Spleen (tissue), 11 donors: ENCODE measurements at regions not wholly inside any gene's neighbourhood (a gene's known extent, or its start where the extent isn't known, plus 50 kb on each side); places are given as distances from the start of the nearest gene placed in this dataset.
"Not testable (repeated sequence)": the region's sequence is repeated elsewhere in the genome, so short reads cannot be mapped to it uniquely, and the experiment has no call there.

ENCODE experiments used
- DNase-seq: peaks from one replicate; pipeline ENCODE4 v3.0.0-alpha.2; 2020
- H3K27ac ChIP-seq, 8 donors: fragments of 200-600 bp; sonication (generic) in 7 of 8; 1 replicate in 4 of 8; 2 replicates in 4 of 8; pipeline versions ENCODE4 v1.5.0 to v1.8.0; 2016 to 2021; ENCODE audit warnings: inconsistent platforms in 4 of 8, mild to moderate bottlenecking in 4 of 8, moderate library complexity in 1 of 8
- H3K27me3 ChIP-seq, 7 donors: fragments of 200-600 bp; sonication (generic) in 6 of 7; replicated peaks in 1 of 7; 1 replicate in 4 of 7; 2 replicates in 3 of 7; pipeline versions ENCODE4 v1.5.0 to v1.8.0; 2016 to 2021; ENCODE audit warnings: inconsistent platforms in 3 of 7, mild to moderate bottlenecking in 1 of 7
- H3K36me3 ChIP-seq, 6 donors: fragments of 200-600 bp; sonication (generic) in 5 of 6; 1 replicate in 4 of 6; 2 replicates in 2 of 6; pipeline versions ENCODE4 v1.5.0 to v1.8.0; 2016 to 2021; ENCODE audit warnings: inconsistent platforms in 2 of 6
- H3K4me1 ChIP-seq, 6 donors: fragments of 200-600 bp; sonication (generic) in 5 of 6; 1 replicate in 3 of 6; 2 replicates in 3 of 6; pipeline versions ENCODE4 v1.5.0 to v1.8.0; 2016 to 2021; ENCODE audit warnings: inconsistent platforms in 3 of 6
- H3K4me3 ChIP-seq, 8 donors: fragments of 200-600 bp; sonication (generic) in 7 of 8; 1 replicate in 4 of 8; 2 replicates in 4 of 8; pipeline versions ENCODE4 v1.5.0 to v1.8.0; 2016 to 2021; ENCODE audit warnings: inconsistent platforms in 4 of 8, mild to moderate bottlenecking in 4 of 8, moderate library complexity in 2 of 8
- H3K9me3 ChIP-seq, 8 donors: fragments of 200-600 bp; sonication (generic) in 7 of 8; 1 replicate in 4 of 8; 2 replicates in 4 of 8; pipeline versions ENCODE4 v1.5.0 to v1.8.0; 2016 to 2021; ENCODE audit warnings: inconsistent platforms in 4 of 8
- POLR2A ChIP-seq, 3 donors: fragments of 450-650 bp; IDR thresholded peaks; one replicate each; pipeline ENCODE4 v1.5.1; 2017; ENCODE audit warnings: antibody characterized with exemption in 3 of 3, mild to moderate bottlenecking in 1 of 3
- POLR2AphosphoS5 ChIP-seq, 3 donors: sonication (generic); formaldehyde crosslinking; IDR thresholded peaks; one replicate each; pipeline ENCODE4 v1.5.1; 2017; ENCODE audit warnings: antibody characterized with exemption in 3 of 3
- WGBS, 5 donors: extraction: QIAGEN DNeasy Blood & Tissue Kit in 3 of 5; methylation state at CpG; one replicate each; pipeline versions ENCODE4 v1.1.5 to v1.1.7; 2013 to 2018; 5-methylcytosine and 5-hydroxymethylcytosine counted together
- intact Hi-C: fragments of 100-400 bp; cut with DNase I; formaldehyde crosslinking; loops from one replicate; pipeline ENCODE4 v1.15.0; 2023; ENCODE audit warnings: low total_unique reads
- TF ChIP-seq, protein P1 (sequence below), 11 experiments: fragments of 200-600 bp in 7 of 11; fragments of 450-650 bp in 4 of 11; sonication (generic) in 4 of 11; IDR thresholded peaks in 8 of 11; conservative IDR thresholded peaks in 3 of 11; 1 replicate in 7 of 11; 2 replicates in 4 of 11; pipeline versions ENCODE4 v1.4.0 to v1.8.0; 2016 to 2021; ENCODE audit warnings: antibody characterized with exemption in 11 of 11, inconsistent platforms in 4 of 11, mild to moderate bottlenecking in 1 of 11
- donor health status: healthy with polysubstance abuse.
- donor health status: DM: no; HTN: no; CAD: no; lungs with moderate emphysema.
- donor health status: DM: no; HTN: no; CAD: no.
- donor health status: Bipolar disorder and iron deficiency.
- donor health status: healthy.
- donor health status: DM: no; HTN: no; CAD: no.
- donor health status: DM: yes; HTN: yes; CAD: no.

- Histone ChIP-seq H3K9me3 (no peaks in the 10 kb centered on the region), H3K4me1 (peaks cover 0 to 18% (median 8%) of the 10 kb centered on the region in 6 donors), H3K4me3 (no peak overlapping the region), H3K27ac (no peak overlapping the region), H3K36me3 (no peaks in the 10 kb centered on the region), H3K27me3 (peaks cover 0 to 67% (median 0%) of the 10 kb centered on the region in 7 donors)
- no peak for DNase-seq
- intact Hi-C loops: no loop called here
- TF ChIP-seq, protein P1, sequence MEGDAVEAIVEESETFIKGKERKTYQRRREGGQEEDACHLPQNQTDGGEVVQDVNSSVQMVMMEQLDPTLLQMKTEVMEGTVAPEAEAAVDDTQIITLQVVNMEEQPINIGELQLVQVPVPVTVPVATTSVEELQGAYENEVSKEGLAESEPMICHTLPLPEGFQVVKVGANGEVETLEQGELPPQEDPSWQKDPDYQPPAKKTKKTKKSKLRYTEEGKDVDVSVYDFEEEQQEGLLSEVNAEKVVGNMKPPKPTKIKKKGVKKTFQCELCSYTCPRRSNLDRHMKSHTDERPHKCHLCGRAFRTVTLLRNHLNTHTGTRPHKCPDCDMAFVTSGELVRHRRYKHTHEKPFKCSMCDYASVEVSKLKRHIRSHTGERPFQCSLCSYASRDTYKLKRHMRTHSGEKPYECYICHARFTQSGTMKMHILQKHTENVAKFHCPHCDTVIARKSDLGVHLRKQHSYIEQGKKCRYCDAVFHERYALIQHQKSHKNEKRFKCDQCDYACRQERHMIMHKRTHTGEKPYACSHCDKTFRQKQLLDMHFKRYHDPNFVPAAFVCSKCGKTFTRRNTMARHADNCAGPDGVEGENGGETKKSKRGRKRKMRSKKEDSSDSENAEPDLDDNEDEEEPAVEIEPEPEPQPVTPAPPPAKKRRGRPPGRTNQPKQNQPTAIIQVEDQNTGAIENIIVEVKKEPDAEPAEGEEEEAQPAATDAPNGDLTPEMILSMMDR (IDR thresholded peaks at IDR 0.05 in 8 of 11, conservative IDR thresholded peaks at IDR 0.05 in 3 of 11): no peak
- TF ChIP-seq POLR2AphosphoS5 (IDR thresholded peaks at IDR 0.05) (no peak), POLR2A (IDR thresholded peaks at IDR 0.05) (no peak)
- 86 to 95% (median 89%) methylated on average over 6 of the region's 6 CpGs for WGBS, 5 donors
These were observed 449.0 kb downstream of the QKI start for GRCh38 chr6:163863565-163863964.

GRCh38 chr6:163862701-163863100 is 448.2 kb downstream of the QKI start:
- intact Hi-C loops: no loop called here
- Histone ChIP-seq H3K4me3 (no peak overlapping the region), H3K4me1 (peaks cover 0 to 18% (median 8%) of the 10 kb centered on the region in 6 donors), H3K27ac (no peak overlapping the region), H3K9me3 (no peaks in the 10 kb centered on the region), H3K36me3 (no peaks in the 10 kb centered on the region), H3K27me3 (peaks cover 0 to 67% (median 0%) of the 10 kb centered on the region in 7 donors)
- 82 to 95% (median 91%) methylated on average over 5 of the region's 5 CpGs for WGBS, 5 donors
- TF ChIP-seq, protein P1 (IDR thresholded peaks at IDR 0.05 in 8 of 11, conservative IDR thresholded peaks at IDR 0.05 in 3 of 11): no peak
- no peak for TF ChIP-seq POLR2AphosphoS5 (IDR thresholded peaks at IDR 0.05)
- TF ChIP-seq POLR2A (IDR thresholded peaks at IDR 0.05): no peak
- DNase-seq: no peak

DNA sequence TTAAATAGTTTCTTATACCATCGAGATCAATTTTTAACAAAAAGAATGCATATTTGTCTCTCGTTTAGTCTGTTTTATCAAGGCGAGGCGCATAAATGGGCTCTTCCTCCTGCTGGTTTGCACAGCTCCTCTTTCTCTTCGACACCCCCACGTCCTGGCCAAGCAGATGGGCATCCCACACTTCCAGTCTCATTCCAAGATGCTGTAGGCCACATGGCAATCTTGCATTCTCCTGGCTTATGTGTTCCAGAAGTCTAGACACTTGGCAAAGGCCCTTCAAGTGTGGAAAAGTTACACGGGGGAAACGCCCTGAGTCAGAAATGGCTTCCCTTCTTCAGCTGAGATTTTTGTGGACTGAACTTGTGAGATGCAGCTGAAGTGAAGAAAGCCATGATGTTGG is 447.1 kb downstream of the QKI start:
- intact Hi-C loops: no loop called here
- TF ChIP-seq POLR2A (IDR thresholded peaks at IDR 0.05): no peak
- TF ChIP-seq, protein P1 (IDR thresholded peaks at IDR 0.05 in 8 of 11, conservative IDR thresholded peaks at IDR 0.05 in 3 of 11): no peak
- TF ChIP-seq POLR2AphosphoS5 (IDR thresholded peaks at IDR 0.05): no peak
- peaks cover 0 to 18% (median 8%) of the 10 kb centered on the region in 6 donors for H3K4me1 ChIP-seq
- no peaks in the 10 kb centered on the region for H3K36me3 ChIP-seq
- H3K9me3 ChIP-seq: no peaks in the 10 kb centered on the region
- WGBS, 5 donors: 81 to 88% (median 84%) methylated on average over 8 of the region's 8 CpGs
- H3K4me3 ChIP-seq: no peak overlapping the region
- DNase-seq: no peak
- H3K27ac ChIP-seq: no peak overlapping the region
- H3K27me3 ChIP-seq: peaks cover 0 to 59% (median 0%) of the 10 kb centered on the region in 7 donors

DNA sequence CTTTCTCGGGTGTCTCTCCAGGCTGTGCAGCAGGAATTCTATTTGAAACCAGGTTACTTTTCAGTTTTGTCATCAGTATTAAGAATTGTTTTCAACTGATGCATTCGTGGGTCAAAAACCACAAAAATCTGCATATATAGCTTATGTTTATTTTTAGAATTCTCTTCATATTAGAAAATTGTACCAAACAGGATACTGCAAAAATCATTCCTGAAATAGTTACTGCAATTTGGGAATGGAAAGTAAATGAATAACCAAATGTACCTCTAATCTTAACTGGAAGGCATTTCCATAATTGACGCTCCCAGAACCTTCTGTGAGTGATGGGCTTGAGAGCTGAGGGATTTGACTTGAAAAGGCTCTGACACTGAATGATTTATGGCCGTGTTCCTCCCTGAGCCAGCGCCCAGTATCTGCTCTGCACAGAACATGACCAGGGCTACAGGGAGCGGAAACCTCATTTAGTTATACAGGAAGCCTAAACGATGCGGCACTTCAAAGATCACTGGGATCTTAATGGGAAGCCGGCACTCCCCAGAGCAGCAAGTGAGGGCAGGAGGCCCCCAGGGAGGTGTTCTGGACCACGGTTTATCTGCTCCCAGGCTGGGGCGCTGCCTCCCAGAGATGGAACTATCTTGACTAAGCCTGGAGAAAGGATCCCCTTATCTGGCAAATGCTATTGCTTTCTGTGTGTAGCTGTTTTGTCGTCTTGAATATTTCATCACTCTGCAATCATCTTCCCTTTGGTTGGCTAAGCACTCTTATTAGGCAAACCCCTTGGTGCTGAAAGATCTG is 446.0 kb downstream of the QKI start:
- no peak for DNase-seq
- intact Hi-C loops: no loop called here
- WGBS, 5 donors: 5 to 7% (median 7%) methylated on average over 11 to 12 of the region's 12 CpGs
- no peak for TF ChIP-seq POLR2A (IDR thresholded peaks at IDR 0.05)
- TF ChIP-seq POLR2AphosphoS5 (IDR thresholded peaks at IDR 0.05): peak in 1 of 3 donors; percentile 42
- TF ChIP-seq, protein P1 (IDR thresholded peaks at IDR 0.05 in 8 of 11, conservative IDR thresholded peaks at IDR 0.05 in 3 of 11): no peak
- H3K9me3 ChIP-seq: no peaks in the 10 kb centered on the region
- no peak overlapping the region for H3K4me3 ChIP-seq
- peaks cover 0 to 18% (median 8%) of the 10 kb centered on the region in 6 donors for H3K4me1 ChIP-seq
- H3K27me3 ChIP-seq: peaks cover 0 to 50% (median 0%) of the 10 kb centered on the region in 7 donors
- H3K27ac ChIP-seq: no peak overlapping the region
- no peaks in the 10 kb centered on the region for H3K36me3 ChIP-seq

DNA sequence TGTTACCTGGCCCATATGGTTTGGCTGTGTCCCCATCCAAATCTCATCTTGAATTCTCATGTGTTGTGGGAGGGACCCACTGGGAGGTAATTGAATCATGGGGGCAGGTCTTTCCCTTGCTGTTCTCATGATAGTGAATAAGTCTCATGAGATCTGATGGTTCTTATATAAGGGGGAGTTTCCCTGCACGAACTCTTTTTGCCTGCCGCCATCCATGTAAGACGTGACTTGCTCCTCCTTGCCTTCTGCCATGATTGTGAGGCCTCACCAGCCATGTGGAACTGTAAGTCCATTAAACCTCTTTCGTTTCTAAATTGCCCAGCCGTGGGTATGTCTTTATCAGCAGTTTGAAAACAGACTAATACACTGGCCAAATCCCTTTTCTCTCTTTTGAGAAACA is 444.4 kb downstream of the QKI start:
- Histone ChIP-seq H3K4me1 (peaks cover 0 to 14% (median 8%) of the 10 kb centered on the region in 6 donors), H3K27me3 (peaks cover 0 to 37% (median 0%) of the 10 kb centered on the region in 7 donors)
- H3K27ac ChIP-seq, H3K36me3 ChIP-seq, H3K9me3 ChIP-seq, H3K4me3 ChIP-seq, DNase-seq, intact Hi-C loops: not testable (repeated sequence)
- 84 to 95% (median 87%) methylated on average over 5 of the region's 5 CpGs for WGBS, 5 donors
